HK-2 (cell line): ENCODE measurements at regions not wholly inside any gene's neighbourhood (a gene's known extent, or its start where the extent isn't known, plus 50 kb on each side); places are given as distances from the start of the nearest gene placed in this dataset.
"Not testable (repeated sequence)": the region's sequence is repeated elsewhere in the genome, so short reads cannot be mapped to it uniquely, and the experiment has no call there.

Source experiments
- DNase-seq: peaks from one replicate; pipeline ENCODE4 v3.0.0-alpha.2; 2018; ENCODE audit not compliant: unreplicated experiment

DNA sequence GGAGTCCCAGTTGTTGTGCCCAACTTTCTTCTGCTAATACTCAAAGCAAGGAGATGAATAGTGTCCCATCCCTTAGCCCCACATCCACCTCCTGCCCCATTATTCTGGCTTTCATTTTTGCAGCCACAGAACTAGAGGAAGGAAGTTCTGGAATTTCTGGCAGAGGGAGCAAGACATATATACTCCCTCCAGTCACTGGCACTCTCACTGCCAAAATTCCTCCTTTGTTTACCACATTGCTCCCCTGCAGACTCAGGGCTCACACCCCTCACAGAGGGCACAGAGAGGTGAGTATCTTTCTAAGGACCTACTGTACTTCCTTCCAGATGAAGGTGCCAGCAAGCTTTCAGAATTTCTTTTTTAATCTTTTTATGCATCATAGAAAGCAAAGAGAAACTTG lies 168.0 kb upstream of the ID4 start:
- DNase-seq = no peak

DNA sequence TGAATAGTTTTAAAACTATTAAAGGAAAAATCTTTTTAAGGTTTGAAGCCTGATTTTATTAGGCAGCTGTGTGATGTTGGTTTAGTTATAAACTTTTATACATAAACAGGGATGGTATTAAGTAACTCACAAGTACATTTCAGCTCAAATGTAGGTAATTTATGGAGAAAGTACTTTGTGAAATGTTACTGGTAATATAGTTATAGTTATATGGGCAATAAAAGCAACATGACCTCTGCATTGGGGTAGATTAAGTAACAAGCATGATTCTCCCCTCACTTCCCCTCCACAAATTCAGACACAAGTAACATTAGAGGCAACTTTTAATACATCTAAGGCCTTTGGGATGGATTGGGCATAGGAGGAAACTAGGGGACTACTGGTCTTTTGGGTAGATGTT lies 154.3 kb upstream of the ID4 start:
- DNase-seq = no peak

DNA sequence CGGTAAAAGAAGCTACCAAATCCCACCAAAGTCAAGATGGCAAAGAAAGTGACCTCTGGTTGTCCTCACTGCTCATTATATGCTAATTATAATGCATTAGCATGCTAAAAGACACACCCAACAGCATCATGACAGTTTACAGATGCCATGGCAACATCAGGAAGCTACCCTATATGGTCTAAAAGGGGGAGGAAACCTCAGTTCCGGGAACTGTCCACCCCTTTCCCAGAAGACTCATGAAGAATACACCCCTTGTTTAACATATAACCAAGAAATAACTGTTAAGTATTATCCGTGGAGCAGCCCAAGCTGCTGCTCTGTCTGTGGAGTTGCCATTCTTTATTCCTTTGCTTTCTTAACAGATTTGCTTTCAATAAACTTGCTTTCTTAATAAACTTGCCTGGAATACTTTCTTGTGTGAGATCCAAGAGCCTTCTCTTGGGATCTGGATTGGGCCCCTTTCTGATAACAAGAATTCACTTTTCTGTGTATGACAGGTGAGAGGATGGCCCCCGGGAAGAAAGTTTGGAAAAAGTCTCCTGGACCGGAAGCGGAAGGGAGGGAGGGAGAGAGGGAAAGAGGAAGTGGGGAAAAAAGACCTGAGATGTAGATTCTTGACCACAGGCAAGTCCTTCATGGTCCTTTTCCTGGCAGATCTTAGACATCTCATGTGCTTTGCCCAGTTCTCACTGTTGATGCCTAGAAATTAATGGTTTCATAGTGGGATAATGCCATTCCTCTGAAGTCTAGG lies 146.7 kb upstream of the ID4 start:
- no peak for DNase-seq

DNA sequence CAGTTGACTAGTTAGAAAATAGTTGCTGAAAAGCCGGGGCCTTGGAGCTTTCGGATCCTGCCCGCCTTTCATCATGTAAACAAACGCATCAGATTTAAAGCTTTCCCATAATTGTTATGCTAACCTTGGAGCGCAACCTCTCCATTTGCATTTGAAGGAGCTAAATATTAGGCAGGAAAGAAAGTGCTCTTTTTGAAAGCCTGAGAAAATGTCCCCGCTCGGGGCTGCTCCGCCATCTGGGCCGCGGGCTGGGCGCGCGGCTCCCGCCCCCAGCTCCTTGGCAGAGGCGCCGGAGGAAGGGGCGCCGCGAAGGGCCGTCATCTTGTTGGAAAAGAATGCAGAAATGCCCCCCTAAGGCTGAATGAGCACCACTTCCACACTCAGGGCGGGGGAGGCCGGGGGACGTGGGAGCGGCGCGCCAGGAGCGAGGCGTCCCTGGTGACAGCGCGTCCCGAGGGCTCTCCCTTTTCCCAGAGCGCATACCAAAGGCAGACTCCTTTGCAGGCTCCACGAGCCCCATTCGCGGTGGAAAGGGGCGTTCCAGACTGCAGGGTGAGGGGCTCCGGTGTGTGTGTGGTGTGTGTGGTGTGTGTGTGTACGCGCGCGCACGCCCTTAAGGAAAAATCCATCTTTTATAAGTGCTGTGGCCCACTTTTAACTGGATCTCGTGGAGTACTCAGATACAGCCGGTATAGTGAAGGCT lies 145.6 kb upstream of the ID4 start:
- no peak for DNase-seq

DNA sequence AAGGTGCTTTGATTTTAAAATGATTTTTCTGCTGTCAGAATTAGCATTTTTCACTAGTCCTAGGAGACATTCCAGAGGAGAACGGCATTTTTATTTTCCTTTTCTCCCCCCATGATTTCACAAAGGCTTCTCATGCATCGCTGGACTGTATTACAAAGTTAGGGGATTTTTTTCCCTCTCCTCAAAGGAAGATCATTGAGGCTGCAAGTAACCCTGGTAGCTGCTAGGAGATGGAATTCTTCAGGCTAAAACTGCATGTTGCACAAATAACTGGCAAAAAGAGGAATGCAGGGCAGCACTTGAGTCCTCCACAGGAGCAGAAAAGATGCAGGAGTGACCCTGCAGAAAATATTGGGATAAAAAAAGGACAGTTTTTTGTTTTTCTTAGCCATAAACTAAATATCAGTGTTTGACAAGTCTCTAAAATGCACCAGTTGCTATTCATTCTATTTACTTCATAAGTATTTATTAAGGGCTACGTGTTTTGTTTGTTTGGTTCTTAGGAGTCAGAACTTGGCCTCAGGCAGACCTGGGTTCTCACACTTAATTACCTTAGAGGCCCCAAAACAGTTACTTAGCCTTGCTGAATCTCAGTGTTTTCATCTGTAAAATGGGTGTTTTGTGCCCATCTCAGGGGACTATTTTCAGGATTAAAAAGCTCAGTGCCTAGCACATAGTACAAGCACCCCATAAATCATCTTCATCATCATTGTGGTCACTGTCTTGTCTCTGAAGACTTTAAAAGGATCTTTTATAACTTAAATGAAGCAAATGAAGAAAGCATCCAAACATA lies 144.5 kb upstream of the ID4 start:
- DNase-seq = no peak

DNA sequence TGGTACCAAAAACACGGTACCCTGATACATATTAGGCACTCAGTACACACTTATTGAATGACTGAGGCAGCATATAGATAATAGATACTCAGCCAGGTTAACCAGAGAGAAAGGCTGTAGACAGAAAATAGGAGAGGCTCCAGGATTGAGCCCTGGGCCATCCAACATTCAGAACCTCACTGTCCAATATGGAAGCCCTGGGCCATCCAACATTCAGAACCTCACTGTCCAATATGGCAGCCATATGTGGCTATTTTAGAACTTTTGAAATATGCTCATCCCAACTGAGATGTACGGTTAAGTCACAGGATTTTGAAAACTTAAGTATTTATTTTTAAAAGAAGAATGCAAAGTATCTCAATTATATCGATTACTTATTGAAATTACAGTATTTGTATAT lies 142.5 kb upstream of the ID4 start:
- no peak for DNase-seq

DNA sequence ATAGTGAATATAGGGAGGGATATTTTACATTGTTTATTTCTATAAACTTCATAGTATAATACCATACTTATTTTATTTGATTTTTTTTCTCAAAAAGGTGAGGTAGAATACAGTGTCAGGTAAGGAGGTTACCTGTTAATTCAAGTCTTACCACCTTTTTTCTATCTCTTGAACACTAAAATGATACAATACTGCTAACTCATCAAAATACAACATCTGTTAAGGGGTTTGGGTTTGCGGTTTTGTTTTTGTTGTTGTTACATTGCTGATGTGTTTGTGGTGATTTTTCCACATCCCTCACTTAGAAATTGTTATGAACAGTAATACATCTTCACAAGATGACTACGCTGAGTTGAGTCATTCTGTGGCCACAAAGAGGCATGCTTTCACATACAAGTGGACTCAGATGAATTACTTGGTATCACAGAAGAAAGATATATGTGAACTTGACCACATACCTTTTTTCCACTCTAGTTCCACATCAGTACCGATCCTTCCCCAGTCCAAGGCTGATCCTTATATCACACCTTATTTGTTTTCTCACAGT lies 139.4 kb upstream of the ID4 start:
- DNase-seq = no peak

DNA sequence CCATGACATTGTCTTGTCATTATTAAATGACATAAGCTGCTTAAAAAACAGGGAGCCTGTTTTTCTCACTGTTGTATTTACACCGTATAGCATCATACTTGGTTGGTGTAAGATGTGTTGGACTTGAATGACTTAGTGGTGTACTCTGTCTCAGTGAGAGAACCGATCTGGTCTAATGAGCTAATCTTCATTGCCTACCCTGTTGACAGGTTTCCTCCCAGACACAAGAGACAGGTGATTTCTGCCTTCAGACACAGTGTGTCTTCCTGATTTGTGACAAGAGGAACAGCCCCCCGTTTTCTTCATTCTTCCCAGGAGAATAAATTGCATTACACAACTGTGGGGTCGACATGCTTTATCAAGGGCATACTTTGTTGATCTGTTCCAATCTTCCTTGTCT lies 137.2 kb upstream of the ID4 start:
- no peak for DNase-seq

DNA sequence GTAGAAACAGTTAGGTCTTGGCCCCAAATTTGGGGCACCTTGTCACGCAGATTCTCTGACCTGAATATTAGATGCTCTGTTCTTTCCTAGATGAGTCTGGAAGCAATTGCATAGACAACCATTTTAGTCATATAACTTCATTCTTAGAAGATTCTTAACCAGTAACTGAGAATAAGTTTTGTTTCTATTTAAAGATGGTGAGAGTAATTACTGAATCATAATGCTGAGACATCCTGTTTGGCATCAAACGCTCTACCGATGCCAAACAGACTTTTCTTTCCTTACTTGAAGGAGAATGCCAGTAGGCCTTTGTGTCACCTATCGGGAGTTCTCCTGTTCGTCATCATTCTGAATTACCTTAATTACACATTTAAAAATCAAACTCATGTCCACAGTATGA lies 131.6 kb upstream of the ID4 start:
- no peak for DNase-seq

DNA sequence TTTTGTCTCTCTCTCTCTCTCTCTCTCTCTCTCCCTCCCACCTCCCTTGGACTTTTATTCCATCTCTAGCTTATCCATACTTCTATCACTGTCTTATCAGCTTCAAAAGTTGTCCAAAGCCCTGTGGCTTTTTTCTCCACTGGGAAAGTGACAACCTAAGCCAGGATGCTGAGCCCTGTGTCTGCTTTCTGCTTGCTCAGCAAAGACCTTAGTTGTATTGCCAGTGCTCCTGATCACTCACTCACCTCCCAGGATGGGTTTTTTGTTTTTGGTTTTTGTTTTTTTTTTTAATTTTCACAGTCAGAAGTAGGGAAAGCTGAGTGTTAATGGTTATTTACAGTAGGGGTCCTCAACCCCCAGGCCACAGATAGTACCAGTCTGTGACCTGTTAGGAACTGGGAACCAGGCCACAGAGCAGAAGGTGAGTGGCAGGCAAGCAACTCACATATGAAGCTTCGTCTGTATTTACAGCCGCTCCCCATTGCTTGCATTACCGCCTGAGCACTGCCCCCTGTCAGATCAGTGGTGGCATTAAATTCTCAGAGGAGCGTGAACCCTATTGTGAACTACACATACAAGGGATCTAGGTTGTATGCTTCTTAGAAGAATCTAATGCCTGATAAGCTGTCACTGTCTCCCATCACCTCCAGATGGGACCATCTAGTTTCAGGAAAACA lies 125.0 kb upstream of the ID4 start:
- DNase-seq = no peak

DNA sequence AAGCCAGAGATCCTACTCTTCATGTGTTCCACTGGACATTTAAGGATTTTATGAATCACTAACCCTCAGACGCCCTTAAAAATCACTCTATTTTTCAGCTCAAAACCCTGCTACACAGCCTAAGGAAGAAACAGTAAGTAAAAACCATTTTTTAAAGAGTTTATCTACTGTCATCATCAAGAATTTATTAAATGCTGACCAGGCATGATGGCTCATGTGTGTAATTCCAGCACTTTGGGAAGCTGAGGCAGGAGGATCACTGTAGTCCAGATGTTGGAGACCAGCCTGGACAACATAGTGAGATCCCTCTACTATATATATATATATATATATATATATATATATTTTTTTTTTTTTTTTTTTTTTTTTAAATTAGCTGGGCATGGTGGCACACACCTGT lies 124.2 kb upstream of the ID4 start:
- no peak for DNase-seq

DNA sequence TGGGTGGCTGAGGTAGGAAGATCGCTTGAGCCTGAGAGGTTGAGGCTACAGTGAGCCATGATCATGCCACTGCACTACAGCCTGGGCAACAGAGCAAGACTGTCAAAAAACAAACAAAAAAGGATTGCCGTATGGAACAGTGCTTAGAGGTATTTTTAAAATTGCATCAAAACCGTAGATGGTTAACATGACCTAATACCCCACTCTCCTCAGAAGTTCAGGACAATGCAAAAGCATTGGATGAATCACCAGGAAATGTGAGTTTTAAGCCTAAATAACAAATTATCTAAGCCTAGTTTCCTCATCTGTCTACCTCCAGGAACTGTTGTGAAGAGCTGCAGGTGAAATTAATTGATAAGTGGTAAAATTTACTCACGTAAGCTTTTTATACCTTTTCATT lies 123.8 kb upstream of the ID4 start:
- no peak for DNase-seq

DNA sequence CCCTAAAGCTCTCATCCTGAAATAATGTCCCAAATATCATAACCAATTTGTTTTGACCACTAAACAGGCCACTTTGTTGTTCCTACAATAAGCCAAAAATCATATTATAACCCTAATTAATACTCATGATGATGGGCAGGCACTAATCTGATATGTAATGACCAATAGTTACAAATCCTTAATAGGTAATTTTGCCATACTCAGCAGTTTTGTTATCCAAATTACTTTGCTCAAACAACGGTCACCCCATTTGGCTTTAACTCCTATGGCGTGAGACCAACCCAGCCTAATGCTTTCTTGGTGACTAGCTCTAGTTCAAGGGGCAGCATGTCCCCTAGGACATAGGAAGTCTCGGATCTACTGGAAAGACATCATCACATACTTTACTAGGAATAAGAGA lies 123.2 kb upstream of the ID4 start:
- no peak for DNase-seq

DNA sequence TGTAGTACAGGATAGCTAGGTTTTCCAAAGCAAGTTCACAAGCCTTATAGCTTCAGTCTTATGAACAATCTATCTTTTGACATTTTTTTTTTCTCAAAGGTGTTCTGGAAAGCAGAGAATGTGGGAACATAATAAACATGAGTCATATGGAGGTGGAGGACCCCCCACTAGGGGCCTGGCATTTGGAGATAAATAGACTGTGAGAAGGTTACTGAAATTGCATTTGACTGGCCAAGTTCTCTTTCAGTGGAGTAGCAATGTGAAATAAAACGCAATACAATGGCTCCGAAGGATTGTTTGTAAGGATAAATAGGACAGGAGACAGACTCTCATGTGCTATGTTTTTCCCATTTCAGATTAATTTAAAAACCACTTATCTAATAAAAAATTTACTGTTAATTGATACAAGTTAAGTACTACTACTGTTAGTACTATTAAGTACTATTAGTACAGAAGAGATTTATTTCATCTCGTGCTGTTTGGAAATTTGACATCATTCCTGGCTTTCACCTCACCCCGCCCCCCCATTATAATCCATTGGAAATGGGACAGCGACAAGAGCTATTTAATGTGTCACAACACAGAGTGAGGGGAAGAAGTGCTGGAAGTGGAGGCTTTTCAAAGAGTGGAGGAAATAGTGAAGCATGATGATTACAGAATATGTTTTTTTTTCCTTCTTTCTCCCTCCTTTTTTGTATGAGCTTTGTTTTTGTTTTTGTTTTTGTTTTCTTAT lies 122.6 kb upstream of the ID4 start:
- DNase-seq = no peak

DNA sequence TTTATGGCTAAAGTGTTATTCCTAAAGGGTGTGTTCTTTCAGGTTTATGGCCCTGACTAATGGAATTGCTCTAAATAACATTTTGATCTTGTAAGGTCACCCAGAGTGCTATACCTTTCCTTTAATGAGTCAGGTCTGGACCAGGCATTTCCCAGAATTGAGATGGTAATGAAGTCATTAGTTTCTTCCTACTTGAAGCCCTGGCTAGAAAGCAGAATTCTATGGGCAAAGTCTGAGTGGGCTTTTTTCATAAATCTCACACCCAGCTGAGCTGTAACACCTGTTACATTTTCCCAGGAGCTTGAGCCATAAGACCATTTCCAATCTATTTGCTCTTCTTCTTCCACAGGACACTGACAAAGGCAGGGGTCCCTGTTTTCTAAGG lies 122.0 kb upstream of the ID4 start:
- no peak for DNase-seq

DNA sequence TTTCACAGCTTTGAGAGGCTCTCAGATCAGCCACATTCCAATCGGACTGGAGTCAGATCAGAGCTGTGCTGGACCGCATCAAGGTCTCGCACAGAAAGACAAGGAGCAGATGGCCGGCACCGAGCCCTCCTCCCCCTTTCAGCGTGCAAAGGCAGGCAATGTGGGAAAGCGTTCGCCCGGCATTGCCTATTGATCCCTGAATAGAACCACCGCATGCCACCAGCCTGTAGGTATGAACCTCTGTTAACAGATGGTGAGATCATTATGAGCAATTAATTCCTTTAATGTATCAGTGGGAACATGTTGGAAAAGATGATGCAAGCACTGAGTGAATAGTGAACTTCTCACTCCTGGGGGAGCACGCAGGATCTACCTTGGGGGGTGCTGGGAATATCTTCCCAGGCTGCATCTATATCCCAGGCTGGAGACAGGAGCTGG lies 117.5 kb upstream of the ID4 start:
- DNase-seq = no peak

DNA sequence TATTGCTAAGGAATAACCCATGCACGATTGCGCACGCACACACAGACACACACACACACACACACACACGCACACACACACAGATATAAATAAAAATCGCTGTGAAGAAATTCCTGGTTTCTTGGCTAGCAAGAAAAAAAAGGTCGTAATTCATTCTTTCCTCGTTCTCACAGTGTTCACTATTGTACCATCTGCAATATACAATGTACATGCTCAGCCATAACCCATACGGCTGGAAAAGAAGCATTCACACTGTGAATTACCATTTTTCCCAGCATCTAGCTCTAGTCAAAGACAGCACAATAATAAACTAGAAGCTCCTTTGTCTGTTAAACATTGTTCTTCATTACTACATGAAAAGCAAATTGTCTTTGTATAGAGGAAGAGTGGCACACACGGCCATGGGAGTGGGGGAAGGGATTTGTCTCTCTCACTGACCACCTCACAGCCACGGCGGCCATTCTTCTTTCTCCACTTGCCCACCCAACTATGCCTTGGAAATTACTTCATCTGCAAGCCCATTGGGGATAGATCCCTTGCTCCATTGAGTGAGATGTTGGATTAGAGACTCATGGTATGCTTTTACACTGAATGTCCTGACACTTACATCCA lies 115.3 kb upstream of the ID4 start:
- no peak for DNase-seq

DNA sequence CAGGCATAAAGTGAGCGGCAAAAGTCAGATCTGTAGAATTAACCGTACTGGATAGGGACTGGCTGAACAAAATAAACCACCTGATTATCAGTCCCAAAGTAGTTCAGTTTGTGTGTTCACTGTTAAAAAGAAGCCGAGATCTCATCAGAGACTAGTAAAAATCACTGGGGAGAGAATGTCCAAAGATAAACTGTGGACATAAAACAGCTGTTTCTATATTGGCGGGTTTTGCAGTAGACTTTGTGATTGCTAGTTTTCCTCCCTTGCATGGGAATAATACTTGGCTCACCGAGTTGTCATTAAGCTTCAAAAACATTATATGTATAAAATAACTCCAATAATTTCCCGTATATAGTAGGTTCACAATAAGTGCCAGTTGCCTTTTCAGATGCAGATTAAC lies 114.2 kb upstream of the ID4 start:
- DNase-seq = no peak

DNA sequence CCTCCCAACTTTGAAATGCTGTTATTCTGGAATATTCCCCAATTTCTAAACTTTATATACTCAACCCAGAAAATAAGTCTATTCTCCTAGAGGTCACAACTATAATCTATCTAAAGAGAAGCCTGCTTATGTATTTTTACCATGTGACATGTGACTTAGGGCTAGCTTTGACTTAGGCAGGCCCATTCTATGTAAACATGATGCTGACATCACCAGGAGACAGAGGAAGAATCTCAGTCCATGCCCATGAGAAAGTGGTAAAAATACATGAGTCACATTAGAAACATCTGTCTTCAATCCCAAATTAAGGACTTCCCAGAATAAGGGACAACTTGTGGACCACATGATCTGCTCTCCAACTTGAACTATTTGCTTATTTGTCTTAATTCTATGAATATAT lies 113.6 kb upstream of the ID4 start:
- DNase-seq = no peak

DNA sequence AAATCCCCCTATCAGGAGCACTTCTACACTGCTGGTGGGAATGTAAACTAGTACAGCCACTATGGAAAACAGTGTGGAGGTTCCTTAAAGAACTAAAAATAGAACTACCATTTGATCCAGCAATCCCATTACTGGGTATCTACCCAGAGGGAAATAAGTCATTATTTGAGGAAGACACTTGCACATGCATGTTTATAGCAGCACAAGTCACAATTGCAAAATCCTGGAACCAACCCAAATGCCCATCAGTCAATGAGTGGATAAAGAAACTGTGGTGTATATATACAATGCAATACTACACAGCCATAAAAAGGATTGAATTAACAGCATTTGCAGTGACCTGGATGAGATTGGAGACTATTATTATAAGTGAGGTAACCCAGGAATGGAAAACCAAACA lies 111.7 kb upstream of the ID4 start:
- DNase-seq = not testable (repeated sequence)

DNA sequence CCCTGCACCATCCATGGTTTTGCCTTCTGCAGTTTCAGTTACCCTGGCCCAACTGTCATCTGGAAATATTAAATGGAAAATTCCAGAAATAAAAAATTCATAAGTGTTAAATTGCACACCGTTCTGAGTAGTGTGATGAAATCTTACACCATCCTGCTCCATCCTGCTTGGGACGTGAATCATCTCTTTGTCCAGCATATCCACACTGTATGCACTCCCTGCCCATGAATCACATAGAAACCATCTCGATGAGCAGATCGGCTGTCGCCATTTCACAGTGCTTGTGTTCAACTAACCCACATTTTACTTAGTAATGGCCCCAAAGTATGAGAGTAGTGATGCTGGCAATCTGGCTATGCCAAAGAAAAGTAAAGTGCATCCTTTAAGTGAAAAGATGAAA lies 105.9 kb upstream of the ID4 start:
- peak; percentile 13 for DNase-seq
